OCI-LY3 (cell line): ENCODE measurements at regions not wholly inside any gene's neighbourhood (a gene's known extent, or its start where the extent isn't known, plus 50 kb on each side); places are given as distances from the start of the nearest gene placed in this dataset.

Experiments
- H2AFZ ChIP-seq: fragments of 200-600, 300-600 bp; shearing (Covaris generic); 2 replicates; pipeline ENCODE4 v1.6.0; 2014; ENCODE audit warnings: antibody characterized with exemption, low read depth, low read length
- H3K27ac ChIP-seq: fragments of 200-600, 300-600 bp; sonication (generic); 2 replicates; pipeline ENCODE4 v1.5.1; 2014; ENCODE audit warnings: mild to moderate bottlenecking, low read length, moderate library complexity, mixed read lengths
- H3K27me3 ChIP-seq: fragments of 200-600, 300-600 bp; sonication (generic); 2 replicates; pipeline ENCODE4 v1.6.1; 2014; ENCODE audit warnings: low read depth, low read length, mixed read lengths
- H3K36me3 ChIP-seq: fragments of 200-600, 300-600 bp; sonication (generic); replicated peaks from 2 replicates; pipeline ENCODE3; 2014; ENCODE audit warnings: low read depth, low read length, mixed read lengths
- H3K4me1 ChIP-seq: fragments of 300-600, 200-600 bp; sonication (generic); 2 replicates; pipeline ENCODE4 v1.6.1; 2014; ENCODE audit warnings: low read length, mixed read lengths
- H3K4me2 ChIP-seq: fragments of 200-600, 300-600 bp; sonication (generic); 2 replicates; pipeline ENCODE4 v1.6.1; 2014; ENCODE audit warnings: low read length, mixed read lengths
- H3K4me3 ChIP-seq: fragments of 300-600, 200-600 bp; sonication (generic); 2 replicates; pipeline ENCODE4 v1.5.1; 2014; ENCODE audit warnings: antibody characterized with exemption, mild to moderate bottlenecking, low read length, moderate library complexity
- H3K79me2 ChIP-seq: fragments of 300-600, 200-600 bp; shearing (Covaris generic); 2 replicates; pipeline ENCODE4 v1.6.1; 2014; ENCODE audit warnings: mild to moderate bottlenecking, low read length, mixed read lengths
- H3K9ac ChIP-seq: fragments of 300-600, 200-600 bp; shearing (Covaris generic); 2 replicates; pipeline ENCODE4 v1.6.0; 2014; ENCODE audit warnings: mild to moderate bottlenecking, low read length, moderate library complexity
- H3K9me3 ChIP-seq: fragments of 200-600, 300-600 bp; shearing (Covaris generic); 2 replicates; pipeline ENCODE4 v1.6.1; 2014; ENCODE audit warnings: low read length, mixed read lengths; ENCODE audit not compliant: insufficient read depth
- H4K20me1 ChIP-seq: fragments of 200-600, 300-600 bp; sonication (generic); 2 replicates; pipeline ENCODE4 v1.6.1; 2016; ENCODE audit warnings: low read length, mixed read lengths; ENCODE audit not compliant: insufficient read depth
- EZH2phosphoT487 ChIP-seq: fragments of 200-600 bp; shearing (Covaris generic); IDR thresholded peaks from 2 replicates; pipeline ENCODE4 v1.6.1; 2018; ENCODE audit warnings: antibody characterized with exemption, mixed run types, low read depth
- TF ChIP-seq, protein P1 (sequence below): fragments of 200-600, 300-600 bp; sonication (generic); IDR thresholded peaks from 2 replicates; pipeline ENCODE4 v1.5.1; 2014; ENCODE audit warnings: antibody characterized with exemption, low read length, low read depth

DNA sequence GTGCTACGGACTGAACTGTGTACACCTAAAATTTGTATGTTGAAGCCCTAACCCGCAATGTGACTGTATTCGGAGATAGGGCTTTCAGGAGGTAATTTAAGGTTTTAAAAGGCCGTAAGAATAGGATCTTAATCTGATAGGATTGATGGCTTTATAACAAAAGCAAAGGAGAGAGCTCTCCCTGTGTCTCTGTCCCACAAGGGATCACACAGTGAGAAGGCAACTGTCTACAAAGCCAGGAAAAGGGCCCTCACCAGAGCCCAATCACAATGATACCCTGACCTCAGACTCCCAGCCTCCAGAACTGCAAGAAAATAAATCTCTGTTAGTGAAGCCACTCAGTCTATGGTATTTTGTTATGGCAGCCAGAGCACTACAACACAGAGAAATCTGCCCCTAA, 208.7 kb upstream of the ZC3H12C start:
- Histone ChIP-seq H4K20me1 (no peaks in the 10 kb centered on the region), H3K9ac (no peak overlapping the region), H3K4me3 (no peak overlapping the region), H3K9me3 (no peaks in the 10 kb centered on the region), H3K27me3 (no peaks in the 10 kb centered on the region), H3K4me2 (no peak overlapping the region), H3K79me2 (no peaks in the 10 kb centered on the region), H3K36me3 (no peaks in the 10 kb centered on the region), H3K4me1 (peaks cover 4% of the 10 kb centered on the region; the same call in 1 of the 2 replicates), H3K27ac (no peak overlapping the region), H2AFZ (no peak overlapping the region)
- TF ChIP-seq EZH2phosphoT487 = no peak
- TF ChIP-seq, protein P1, sequence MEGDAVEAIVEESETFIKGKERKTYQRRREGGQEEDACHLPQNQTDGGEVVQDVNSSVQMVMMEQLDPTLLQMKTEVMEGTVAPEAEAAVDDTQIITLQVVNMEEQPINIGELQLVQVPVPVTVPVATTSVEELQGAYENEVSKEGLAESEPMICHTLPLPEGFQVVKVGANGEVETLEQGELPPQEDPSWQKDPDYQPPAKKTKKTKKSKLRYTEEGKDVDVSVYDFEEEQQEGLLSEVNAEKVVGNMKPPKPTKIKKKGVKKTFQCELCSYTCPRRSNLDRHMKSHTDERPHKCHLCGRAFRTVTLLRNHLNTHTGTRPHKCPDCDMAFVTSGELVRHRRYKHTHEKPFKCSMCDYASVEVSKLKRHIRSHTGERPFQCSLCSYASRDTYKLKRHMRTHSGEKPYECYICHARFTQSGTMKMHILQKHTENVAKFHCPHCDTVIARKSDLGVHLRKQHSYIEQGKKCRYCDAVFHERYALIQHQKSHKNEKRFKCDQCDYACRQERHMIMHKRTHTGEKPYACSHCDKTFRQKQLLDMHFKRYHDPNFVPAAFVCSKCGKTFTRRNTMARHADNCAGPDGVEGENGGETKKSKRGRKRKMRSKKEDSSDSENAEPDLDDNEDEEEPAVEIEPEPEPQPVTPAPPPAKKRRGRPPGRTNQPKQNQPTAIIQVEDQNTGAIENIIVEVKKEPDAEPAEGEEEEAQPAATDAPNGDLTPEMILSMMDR = no peak

- no peaks in the 10 kb centered on the region for H3K9me3 ChIP-seq
- TF ChIP-seq, protein P1 = no peak
- no peak for TF ChIP-seq EZH2phosphoT487
- H4K20me1 ChIP-seq = no peaks in the 10 kb centered on the region
- no peaks in the 10 kb centered on the region for H3K36me3 ChIP-seq
- no peak overlapping the region for H3K4me2 ChIP-seq
- no peak overlapping the region for H2AFZ ChIP-seq
- H3K4me3 ChIP-seq = no peak overlapping the region
- H3K9ac ChIP-seq = no peak overlapping the region
- no peak overlapping the region for H3K27ac ChIP-seq
- H3K4me1 ChIP-seq = peaks cover 4% of the 10 kb centered on the region; the same call in 1 of the 2 replicates
- no peaks in the 10 kb centered on the region for H3K27me3 ChIP-seq
- H3K79me2 ChIP-seq = no peaks in the 10 kb centered on the region
These were observed 208.2 kb upstream of the ZC3H12C start for GRCh38 chr11:109885006-109885405.

DNA sequence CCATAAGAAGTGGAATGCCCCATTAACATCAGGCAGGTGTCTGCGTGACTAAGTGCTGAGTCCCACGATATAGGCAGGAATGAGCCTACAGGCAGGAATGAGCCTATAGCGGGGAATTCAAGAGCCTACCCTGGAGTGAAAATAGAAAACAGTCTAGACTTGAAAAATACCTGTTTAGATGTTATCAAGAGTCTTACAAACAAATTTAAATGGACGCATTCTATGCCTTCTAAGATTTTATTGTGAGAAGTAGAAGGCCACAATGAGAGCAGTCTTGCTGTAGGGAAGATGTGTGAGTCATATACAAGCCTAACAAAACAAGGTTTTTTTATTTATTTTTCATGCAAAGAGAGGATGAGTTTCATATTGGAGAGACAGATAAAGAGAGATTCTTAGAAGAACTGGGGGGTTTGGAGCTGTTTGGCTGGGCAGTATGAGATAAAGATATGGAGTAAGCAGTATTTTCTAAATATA, 200.8 kb upstream of the ZC3H12C start:
- no peaks in the 10 kb centered on the region for H4K20me1 ChIP-seq
- no peaks in the 10 kb centered on the region for H3K4me1 ChIP-seq
- H2AFZ ChIP-seq = no peak overlapping the region
- H3K79me2 ChIP-seq = no peaks in the 10 kb centered on the region
- H3K27me3 ChIP-seq = no peaks in the 10 kb centered on the region
- H3K27ac ChIP-seq = no peak overlapping the region
- no peak overlapping the region for H3K9ac ChIP-seq
- TF ChIP-seq EZH2phosphoT487 = no peak
- TF ChIP-seq, protein P1 = no peak
- no peaks in the 10 kb centered on the region for H3K36me3 ChIP-seq
- no peak overlapping the region for H3K4me2 ChIP-seq
- H3K4me3 ChIP-seq = no peak overlapping the region
- no peaks in the 10 kb centered on the region for H3K9me3 ChIP-seq

DNA sequence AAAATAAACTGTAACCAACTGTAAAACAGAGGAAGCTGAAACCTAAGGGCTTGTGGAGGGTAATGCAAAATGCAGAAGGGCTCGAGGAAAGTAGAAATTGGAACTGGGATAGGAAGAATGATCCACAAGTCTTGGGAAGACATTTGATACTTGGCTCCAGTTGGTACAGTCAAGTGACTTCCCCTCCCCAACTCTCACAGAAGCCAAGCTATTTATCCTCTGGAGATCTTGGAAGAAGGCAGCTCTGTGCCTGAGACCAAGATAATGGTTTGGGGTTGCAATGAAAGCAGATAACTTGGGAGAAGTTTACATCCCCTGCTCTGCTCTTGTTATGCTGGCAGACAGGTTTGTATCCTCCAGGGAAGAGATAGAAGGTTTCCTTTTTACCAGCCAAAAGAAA, 198.9 kb upstream of the ZC3H12C start:
- Histone ChIP-seq H3K27ac (no peak overlapping the region), H3K9me3 (no peaks in the 10 kb centered on the region), H3K36me3 (no peaks in the 10 kb centered on the region)

More for the DNA sequence above, 198.9 kb upstream of the ZC3H12C start:
- H3K4me3 ChIP-seq = no peak overlapping the region
- H4K20me1 ChIP-seq = no peaks in the 10 kb centered on the region
- TF ChIP-seq, protein P1 = no peak
- no peak for TF ChIP-seq EZH2phosphoT487
- H3K9ac ChIP-seq = no peak overlapping the region
- H3K4me2 ChIP-seq = no peak overlapping the region
- no peaks in the 10 kb centered on the region for H3K4me1 ChIP-seq
- H3K27me3 ChIP-seq = no peaks in the 10 kb centered on the region
- no peak overlapping the region for H2AFZ ChIP-seq
- H3K79me2 ChIP-seq = no peaks in the 10 kb centered on the region
